ENCODE measurements at regions not wholly inside any gene's neighbourhood (a gene's known extent, or its start where the extent isn't known, plus 50 kb on each side); places are given as distances from the start of the nearest gene placed in this dataset.

- TF ChIP-seq CTCF (IDR thresholded peaks at IDR 0.05): no peak
- no peak for TF ChIP-seq EP300 (IDR thresholded peaks at IDR 0.05)
- no peak for TF ChIP-seq POLR2A (IDR thresholded peaks at IDR 0.05)
Observed at GRCh38 chr5:34521628-34522290, 134.4 kb upstream of the RAI14 start.

All from ovary (tissue), 3 donors.